Mucosa of gallbladder (tissue), 1 donor: ENCODE measurements at regions not wholly inside any gene's neighbourhood (a gene's known extent, or its start where the extent isn't known, plus 50 kb on each side); places are given as distances from the start of the nearest gene placed in this dataset.

ENCODE experiments used
- DNase-seq: peaks from one replicate; pipeline ENCODE4 v3.0.0-alpha.2; 2020; ENCODE audit warnings: low spot score
- donor health status: DM: no; HTN: no; CAD: no.

GRCh38 chr6:122524056-122524455, 52.4 kb upstream of the SERINC1 start:
- no peak for DNase-seq

GRCh38 chr6:122530440-122531046, 58.9 kb upstream of the SERINC1 start:
- DNase-seq: peak; percentile 75

GRCh38 chr6:122548281-122548680, 61.9 kb upstream of the PKIB start:
- no peak for DNase-seq

- no peak for DNase-seq
Measured at GRCh38 chr6:122548820-122549219, 61.4 kb upstream of the PKIB start.

- no peak for DNase-seq
Measured at GRCh38 chr6:122553697-122554096, 56.5 kb upstream of the PKIB start.

GRCh38 chr6:122555561-122555960, 54.6 kb upstream of the PKIB start:
- no peak for DNase-seq

- no peak for DNase-seq
Measured at GRCh38 chr6:122558080-122558479, 52.1 kb upstream of the PKIB start.
